ENCODE measurements at regions not wholly inside any gene's neighbourhood (a gene's known extent, or its start where the extent isn't known, plus 50 kb on each side); places are given as distances from the start of the nearest gene placed in this dataset.

GRCh38 chr6:6810727-6811126 is 222.2 kb downstream of the LY86 start (continued):
- TF ChIP-seq, protein P1, sequence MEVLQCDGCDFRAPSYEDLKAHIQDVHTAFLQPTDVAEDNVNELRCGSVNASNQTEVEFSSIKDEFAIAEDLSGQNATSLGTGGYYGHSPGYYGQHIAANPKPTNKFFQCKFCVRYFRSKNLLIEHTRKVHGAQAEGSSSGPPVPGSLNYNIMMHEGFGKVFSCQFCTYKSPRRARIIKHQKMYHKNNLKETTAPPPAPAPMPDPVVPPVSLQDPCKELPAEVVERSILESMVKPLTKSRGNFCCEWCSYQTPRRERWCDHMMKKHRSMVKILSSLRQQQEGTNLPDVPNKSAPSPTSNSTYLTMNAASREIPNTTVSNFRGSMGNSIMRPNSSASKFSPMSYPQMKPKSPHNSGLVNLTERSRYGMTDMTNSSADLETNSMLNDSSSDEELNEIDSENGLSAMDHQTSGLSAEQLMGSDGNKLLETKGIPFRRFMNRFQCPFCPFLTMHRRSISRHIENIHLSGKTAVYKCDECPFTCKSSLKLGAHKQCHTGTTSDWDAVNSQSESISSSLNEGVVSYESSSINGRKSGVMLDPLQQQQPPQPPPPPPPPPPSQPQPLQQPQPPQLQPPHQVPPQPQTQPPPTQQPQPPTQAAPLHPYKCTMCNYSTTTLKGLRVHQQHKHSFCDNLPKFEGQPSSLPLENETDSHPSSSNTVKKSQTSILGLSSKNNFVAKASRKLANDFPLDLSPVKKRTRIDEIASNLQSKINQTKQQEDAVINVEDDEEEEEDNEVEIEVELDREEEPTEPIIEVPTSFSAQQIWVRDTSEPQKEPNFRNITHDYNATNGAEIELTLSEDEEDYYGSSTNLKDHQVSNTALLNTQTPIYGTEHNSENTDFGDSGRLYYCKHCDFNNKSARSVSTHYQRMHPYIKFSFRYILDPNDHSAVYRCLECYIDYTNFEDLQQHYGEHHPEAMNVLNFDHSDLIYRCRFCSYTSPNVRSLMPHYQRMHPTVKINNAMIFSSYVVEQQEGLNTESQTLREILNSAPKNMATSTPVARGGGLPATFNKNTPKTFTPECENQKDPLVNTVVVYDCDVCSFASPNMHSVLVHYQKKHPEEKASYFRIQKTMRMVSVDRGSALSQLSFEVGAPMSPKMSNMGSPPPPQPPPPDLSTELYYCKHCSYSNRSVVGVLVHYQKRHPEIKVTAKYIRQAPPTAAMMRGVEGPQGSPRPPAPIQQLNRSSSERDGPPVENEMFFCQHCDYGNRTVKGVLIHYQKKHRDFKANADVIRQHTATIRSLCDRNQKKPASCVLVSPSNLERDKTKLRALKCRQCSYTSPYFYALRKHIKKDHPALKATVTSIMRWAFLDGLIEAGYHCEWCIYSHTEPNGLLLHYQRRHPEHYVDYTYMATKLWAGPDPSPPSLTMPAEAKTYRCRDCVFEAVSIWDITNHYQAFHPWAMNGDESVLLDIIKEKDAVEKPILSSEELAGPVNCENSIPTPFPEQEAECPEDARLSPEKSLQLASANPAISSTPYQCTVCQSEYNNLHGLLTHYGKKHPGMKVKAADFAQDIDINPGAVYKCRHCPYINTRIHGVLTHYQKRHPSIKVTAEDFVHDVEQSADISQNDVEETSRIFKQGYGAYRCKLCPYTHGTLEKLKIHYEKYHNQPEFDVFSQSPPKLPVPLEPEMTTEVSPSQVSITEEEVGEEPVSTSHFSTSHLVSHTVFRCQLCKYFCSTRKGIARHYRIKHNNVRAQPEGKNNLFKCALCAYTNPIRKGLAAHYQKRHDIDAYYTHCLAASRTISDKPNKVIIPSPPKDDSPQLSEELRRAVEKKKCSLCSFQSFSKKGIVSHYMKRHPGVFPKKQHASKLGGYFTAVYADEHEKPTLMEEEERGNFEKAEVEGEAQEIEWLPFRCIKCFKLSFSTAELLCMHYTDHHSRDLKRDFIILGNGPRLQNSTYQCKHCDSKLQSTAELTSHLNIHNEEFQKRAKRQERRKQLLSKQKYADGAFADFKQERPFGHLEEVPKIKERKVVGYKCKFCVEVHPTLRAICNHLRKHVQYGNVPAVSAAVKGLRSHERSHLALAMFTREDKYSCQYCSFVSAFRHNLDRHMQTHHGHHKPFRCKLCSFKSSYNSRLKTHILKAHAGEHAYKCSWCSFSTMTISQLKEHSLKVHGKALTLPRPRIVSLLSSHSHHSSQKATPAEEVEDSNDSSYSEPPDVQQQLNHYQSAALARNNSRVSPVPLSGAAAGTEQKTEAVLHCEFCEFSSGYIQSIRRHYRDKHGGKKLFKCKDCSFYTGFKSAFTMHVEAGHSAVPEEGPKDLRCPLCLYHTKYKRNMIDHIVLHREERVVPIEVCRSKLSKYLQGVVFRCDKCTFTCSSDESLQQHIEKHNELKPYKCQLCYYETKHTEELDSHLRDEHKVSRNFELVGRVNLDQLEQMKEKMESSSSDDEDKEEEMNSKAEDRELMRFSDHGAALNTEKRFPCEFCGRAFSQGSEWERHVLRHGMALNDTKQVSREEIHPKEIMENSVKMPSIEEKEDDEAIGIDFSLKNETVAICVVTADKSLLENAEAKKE (CRISPR knock-in tag; IDR thresholded peaks at IDR 0.05): no peak
- TF ChIP-seq STAT1 (IDR thresholded peaks at IDR 0.05; ENCODE audit: unreplicated experiment) (no peak), JUNB (IDR thresholded peaks at IDR 0.05; ENCODE audit: unreplicated experiment) (no peak), NANOG (IDR thresholded peaks at IDR 0.05; ENCODE audit: borderline replicate concordance) (no peak), CTCF (conservative IDR thresholded peaks at IDR 0.05; ENCODE audit: low read depth in 2 of 2) (no peak), EZH2phosphoT487 (IDR thresholded peaks at IDR 0.05; ENCODE audit: unreplicated experiment) (no peak), EZH2 (IDR thresholded peaks at IDR 0.05; ENCODE audit: low read depth, unreplicated experiment) (no peak), CREB1 (CRISPR knock-in tag; IDR thresholded peaks at IDR 0.05; ENCODE audit: low read depth) (no peak), ZNF114 (CRISPR knock-in tag; IDR thresholded peaks at IDR 0.05) (no peak), POLR2AphosphoS5 (IDR thresholded peaks at IDR 0.05; ENCODE audit: low read depth) (no peak)
- TF ChIP-seq, protein P2, sequence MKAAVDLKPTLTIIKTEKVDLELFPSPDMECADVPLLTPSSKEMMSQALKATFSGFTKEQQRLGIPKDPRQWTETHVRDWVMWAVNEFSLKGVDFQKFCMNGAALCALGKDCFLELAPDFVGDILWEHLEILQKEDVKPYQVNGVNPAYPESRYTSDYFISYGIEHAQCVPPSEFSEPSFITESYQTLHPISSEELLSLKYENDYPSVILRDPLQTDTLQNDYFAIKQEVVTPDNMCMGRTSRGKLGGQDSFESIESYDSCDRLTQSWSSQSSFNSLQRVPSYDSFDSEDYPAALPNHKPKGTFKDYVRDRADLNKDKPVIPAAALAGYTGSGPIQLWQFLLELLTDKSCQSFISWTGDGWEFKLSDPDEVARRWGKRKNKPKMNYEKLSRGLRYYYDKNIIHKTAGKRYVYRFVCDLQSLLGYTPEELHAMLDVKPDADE (IDR thresholded peaks at IDR 0.05): no peak
